ENCODE measurements at regions not wholly inside any gene's neighbourhood (a gene's known extent, or its start where the extent isn't known, plus 50 kb on each side); places are given as distances from the start of the nearest gene placed in this dataset.

DNA sequence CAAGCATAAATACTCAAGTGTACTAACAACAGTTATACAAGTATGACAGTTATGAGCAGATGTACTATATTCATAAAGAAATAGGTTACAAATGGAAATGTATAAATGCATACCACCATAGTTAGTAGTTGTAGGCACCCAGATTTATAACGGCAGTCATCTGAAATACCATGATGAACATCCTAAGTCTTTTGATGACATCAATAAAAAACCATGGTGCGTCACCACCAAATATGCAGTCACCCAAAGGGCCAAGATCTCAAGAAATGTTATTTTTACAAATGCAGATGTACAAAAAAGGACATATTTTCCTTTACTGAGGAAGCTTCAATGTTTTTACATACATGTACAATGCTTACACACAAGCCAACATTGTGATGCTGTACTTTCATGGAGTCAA is 70.8 kb upstream of the XPA start:
- TF ChIP-seq POLR2A (IDR thresholded peaks at IDR 0.05): no peak
- TF ChIP-seq, protein P1, sequence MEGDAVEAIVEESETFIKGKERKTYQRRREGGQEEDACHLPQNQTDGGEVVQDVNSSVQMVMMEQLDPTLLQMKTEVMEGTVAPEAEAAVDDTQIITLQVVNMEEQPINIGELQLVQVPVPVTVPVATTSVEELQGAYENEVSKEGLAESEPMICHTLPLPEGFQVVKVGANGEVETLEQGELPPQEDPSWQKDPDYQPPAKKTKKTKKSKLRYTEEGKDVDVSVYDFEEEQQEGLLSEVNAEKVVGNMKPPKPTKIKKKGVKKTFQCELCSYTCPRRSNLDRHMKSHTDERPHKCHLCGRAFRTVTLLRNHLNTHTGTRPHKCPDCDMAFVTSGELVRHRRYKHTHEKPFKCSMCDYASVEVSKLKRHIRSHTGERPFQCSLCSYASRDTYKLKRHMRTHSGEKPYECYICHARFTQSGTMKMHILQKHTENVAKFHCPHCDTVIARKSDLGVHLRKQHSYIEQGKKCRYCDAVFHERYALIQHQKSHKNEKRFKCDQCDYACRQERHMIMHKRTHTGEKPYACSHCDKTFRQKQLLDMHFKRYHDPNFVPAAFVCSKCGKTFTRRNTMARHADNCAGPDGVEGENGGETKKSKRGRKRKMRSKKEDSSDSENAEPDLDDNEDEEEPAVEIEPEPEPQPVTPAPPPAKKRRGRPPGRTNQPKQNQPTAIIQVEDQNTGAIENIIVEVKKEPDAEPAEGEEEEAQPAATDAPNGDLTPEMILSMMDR (IDR thresholded peaks at IDR 0.05): no peak

Measured in lower leg skin (tissue), 3 donors.